Cardiac muscle cell (in vitro differentiated cells and primary cell): ENCODE measurements at regions not wholly inside any gene's neighbourhood (a gene's known extent, or its start where the extent isn't known, plus 50 kb on each side); places are given as distances from the start of the nearest gene placed in this dataset.

Experiments
- DNase-seq, 2 donors: peaks; one replicate each; pipeline versions ENCODE4 v3.0.0 to v3.0.0-alpha.2; 2010 to 2017; ENCODE audit warnings: low read depth in 1 of 2, low spot score in 1 of 2
- H3K27ac ChIP-seq: fragments of 200-600 bp; sonication (generic); 2 replicates; pipeline ENCODE4 v1.5.1; 2016
- H3K27me3 ChIP-seq: fragments of 200-600 bp; sonication (generic); 2 replicates; pipeline ENCODE4 v1.6.0; 2016; ENCODE audit warnings: control low read depth
- H3K36me3 ChIP-seq: fragments of 200-600 bp; sonication (generic); 2 replicates; pipeline ENCODE4 v1.5.1; 2016; ENCODE audit warnings: control low read depth
- H3K4me1 ChIP-seq: fragments of 200-600 bp; sonication (generic); 2 replicates; pipeline ENCODE4 v1.8.1; 2017; ENCODE audit warnings: low read depth, mild to moderate bottlenecking, mixed run types
- H3K4me3 ChIP-seq: fragments of 200-600 bp; sonication (generic); 2 replicates; pipeline ENCODE4 v1.5.1; 2016; ENCODE audit warnings: mild to moderate bottlenecking
- H3K9me3 ChIP-seq: fragments of 200-600 bp; sonication (generic); 2 replicates; pipeline ENCODE4 v1.5.1; 2017; ENCODE audit warnings: low read depth, mild to moderate bottlenecking, control low read depth
- TF ChIP-seq, protein P1 (sequence below): IDR thresholded peaks from 2 replicates; pipeline ENCODE4 v1.5.1; 2012; ENCODE audit warnings: low read depth, mild to moderate bottlenecking, low read length

DNA sequence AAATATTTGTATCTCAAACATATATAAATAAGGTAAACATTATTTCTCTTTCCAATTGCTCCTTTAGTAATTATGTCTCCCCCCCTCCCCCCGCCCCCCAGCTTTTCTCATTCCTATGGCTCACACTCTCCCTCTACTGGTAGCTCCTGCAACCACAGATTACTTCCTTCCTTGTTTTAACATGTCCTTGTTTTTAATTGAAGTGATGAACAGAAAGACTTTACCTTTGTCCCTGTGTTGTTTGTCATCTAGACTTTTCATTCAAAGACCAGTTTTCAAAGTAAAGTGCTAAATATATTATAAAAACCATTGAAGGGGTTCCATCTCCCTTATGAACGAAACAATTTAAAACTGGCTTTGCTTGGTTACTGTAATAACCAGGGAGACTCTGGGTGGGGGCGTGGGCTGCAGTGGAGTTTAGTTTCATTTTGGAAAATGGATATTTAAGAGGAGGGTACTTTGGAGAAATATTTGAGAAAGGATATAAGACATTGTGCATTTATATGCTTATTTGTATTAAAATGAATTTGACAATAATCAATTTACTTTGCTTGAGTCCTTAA is 352.9 kb downstream of the RAPGEF2 start:
- no peaks in the 10 kb centered on the region for H3K27me3 ChIP-seq
- no peak overlapping the region for H3K27ac ChIP-seq
- H3K4me1 ChIP-seq, result no peaks in the 10 kb centered on the region
- TF ChIP-seq, protein P1, sequence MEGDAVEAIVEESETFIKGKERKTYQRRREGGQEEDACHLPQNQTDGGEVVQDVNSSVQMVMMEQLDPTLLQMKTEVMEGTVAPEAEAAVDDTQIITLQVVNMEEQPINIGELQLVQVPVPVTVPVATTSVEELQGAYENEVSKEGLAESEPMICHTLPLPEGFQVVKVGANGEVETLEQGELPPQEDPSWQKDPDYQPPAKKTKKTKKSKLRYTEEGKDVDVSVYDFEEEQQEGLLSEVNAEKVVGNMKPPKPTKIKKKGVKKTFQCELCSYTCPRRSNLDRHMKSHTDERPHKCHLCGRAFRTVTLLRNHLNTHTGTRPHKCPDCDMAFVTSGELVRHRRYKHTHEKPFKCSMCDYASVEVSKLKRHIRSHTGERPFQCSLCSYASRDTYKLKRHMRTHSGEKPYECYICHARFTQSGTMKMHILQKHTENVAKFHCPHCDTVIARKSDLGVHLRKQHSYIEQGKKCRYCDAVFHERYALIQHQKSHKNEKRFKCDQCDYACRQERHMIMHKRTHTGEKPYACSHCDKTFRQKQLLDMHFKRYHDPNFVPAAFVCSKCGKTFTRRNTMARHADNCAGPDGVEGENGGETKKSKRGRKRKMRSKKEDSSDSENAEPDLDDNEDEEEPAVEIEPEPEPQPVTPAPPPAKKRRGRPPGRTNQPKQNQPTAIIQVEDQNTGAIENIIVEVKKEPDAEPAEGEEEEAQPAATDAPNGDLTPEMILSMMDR, result peak; percentile 89
- peak; percentile 57 to 61 for DNase-seq
- H3K36me3 ChIP-seq, result no peaks in the 10 kb centered on the region
- H3K4me3 ChIP-seq, result no peak overlapping the region
- no peaks in the 10 kb centered on the region for H3K9me3 ChIP-seq

DNA sequence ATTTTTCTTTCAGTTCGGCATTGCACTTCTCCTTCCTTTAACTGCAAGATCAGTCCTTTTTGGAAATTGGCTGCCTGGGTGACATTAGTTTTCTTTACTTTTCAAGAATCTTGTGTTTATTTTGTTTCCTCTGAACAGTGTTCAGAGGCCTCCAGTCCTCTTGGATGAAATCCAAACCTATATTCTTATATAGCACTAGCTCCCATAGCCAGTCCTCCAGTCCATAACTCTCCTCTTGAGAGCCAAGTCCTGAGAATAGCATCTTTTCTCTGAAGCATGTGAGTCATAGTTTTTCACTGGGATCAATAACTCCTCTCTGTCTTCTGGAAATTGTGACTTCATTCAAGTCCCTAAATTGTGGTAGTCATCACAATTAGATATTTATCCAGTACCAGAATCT is 357.5 kb downstream of the RAPGEF2 start:
- no peak overlapping the region for H3K4me3 ChIP-seq
- H3K27ac ChIP-seq, result no peak overlapping the region
- H3K36me3 ChIP-seq, result no peaks in the 10 kb centered on the region
- no peaks in the 10 kb centered on the region for H3K27me3 ChIP-seq
- no peak for DNase-seq
- no peaks in the 10 kb centered on the region for H3K9me3 ChIP-seq
- no peaks in the 10 kb centered on the region for H3K4me1 ChIP-seq
- TF ChIP-seq, protein P1, result no peak

DNA sequence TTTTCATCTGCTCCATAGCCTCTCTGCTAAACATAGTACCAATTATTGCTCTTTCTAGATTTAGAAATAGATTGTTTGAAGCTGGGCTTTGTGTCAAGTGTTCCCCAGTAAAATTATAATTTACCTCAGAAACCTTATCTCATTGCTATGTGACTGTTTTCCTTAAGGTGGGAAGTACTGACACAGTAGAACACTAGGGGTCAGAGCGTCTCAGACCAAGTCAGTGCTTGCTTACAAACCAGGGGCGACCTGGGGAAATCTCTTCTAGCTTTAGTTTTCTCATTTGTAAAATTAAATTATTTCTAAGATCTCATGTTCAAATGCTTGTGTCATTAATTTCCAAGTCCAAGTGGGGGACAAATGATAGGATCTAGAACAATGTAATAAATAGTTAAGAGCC is 360.4 kb downstream of the RAPGEF2 start:
- no peak for DNase-seq
- H3K27me3 ChIP-seq, result no peaks in the 10 kb centered on the region
- H3K9me3 ChIP-seq, result no peaks in the 10 kb centered on the region
- no peaks in the 10 kb centered on the region for H3K4me1 ChIP-seq
- H3K36me3 ChIP-seq, result no peaks in the 10 kb centered on the region
- H3K27ac ChIP-seq, result no peak overlapping the region
- no peak overlapping the region for H3K4me3 ChIP-seq
- TF ChIP-seq, protein P1, result no peak

DNA sequence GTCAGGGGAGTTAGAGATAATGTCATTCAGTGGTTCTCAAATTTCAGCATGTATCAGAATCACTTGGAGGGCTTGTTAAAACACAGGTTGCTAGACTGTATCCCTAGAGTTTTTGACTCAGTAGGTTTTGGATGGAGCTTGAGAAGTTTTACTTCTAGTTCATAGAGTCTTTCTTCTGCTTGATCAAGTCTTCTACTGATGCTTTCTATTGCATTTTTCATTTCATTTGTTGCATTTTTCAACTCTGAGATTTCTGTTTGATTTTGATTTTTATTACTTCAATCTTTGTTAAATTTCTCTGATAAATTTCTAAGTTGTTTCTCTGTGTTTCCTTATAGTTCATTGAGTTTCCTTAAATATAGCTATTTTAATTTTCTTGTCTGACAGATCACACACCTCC is 361.4 kb downstream of the RAPGEF2 start:
- Histone ChIP-seq H3K9me3 (no peaks in the 10 kb centered on the region), H3K36me3 (no peaks in the 10 kb centered on the region), H3K27me3 (no peaks in the 10 kb centered on the region), H3K4me1 (no peaks in the 10 kb centered on the region), H3K27ac (no peak overlapping the region), H3K4me3 (no peak overlapping the region)
- TF ChIP-seq, protein P1, result no peak
- no peak for DNase-seq

DNA sequence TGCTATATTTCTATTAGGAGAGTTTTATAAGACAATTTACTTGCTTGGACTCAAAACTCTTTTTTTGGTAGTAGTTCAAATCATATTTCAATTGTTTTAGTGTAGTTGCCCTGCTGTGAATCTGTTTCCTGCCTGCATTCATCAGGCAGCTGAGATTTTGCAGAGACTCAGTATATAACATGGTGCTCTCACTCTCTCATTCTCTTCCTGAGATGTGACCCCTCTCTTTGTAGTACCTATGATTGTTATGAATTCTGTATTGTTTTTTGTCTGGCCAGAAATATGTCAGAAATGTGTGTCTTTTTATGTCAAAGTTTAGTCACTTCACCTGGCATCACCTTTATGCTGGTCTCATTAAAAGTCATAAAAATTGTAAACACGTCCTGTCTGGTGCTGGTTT is 374.0 kb downstream of the RAPGEF2 start:
- TF ChIP-seq, protein P1, result no peak

DNA sequence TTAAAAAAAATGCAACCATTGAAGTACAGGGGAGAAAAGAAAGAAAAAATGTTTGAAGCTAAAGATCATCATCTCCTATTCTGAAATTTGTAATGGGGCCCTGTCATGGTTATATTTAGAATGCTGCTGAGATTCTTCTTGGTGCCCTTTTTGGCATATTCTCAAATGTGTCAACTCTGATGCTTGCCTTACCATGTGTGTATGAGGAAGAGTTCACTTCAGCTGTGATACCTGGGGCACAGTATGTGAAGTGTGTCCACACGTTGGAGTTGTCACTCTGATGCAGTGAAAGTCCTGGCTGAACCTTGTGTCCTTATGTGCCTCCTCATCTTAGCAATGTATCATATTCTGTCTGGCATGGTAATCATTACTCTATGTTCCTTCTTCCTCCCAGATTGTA is 377.9 kb downstream of the RAPGEF2 start:
- Histone ChIP-seq H3K27me3 (no peaks in the 10 kb centered on the region), H3K27ac (no peak overlapping the region), H3K4me1 (peaks cover 11% of the 10 kb centered on the region), H3K36me3 (no peaks in the 10 kb centered on the region), H3K4me3 (no peak overlapping the region), H3K9me3 (no peaks in the 10 kb centered on the region)
- DNase-seq, result no peak
- TF ChIP-seq, protein P1, result no peak

More for the DNA sequence above, 374.0 kb downstream of the RAPGEF2 start:
- Histone ChIP-seq H3K27ac (no peak overlapping the region), H3K4me1 (no peaks in the 10 kb centered on the region), H3K4me3 (no peak overlapping the region), H3K9me3 (no peaks in the 10 kb centered on the region), H3K27me3 (no peaks in the 10 kb centered on the region), H3K36me3 (no peaks in the 10 kb centered on the region)
- DNase-seq, result no peak
